ENCODE measurements at regions not wholly inside any gene's neighbourhood (a gene's known extent, or its start where the extent isn't known, plus 50 kb on each side); places are given as distances from the start of the nearest gene placed in this dataset.

GRCh38 chr13:90769387-90769786 is 578.1 kb upstream of the MIR17HG start:
- Histone ChIP-seq H3K27me3 (replicated peaks) (no peaks in the 10 kb centered on the region), H3K4me3 (no peak overlapping the region), H3K9me3 (replicated peaks) (no peaks in the 10 kb centered on the region), H3K36me3 (no peaks in the 10 kb centered on the region), H3K27ac (no peak overlapping the region), H3K4me1 (replicated peaks) (no peaks in the 10 kb centered on the region)
- DNase-seq (ENCODE audit: low read depth in 1 of 2, low spot score in 2 of 2), result no peak

DNA sequence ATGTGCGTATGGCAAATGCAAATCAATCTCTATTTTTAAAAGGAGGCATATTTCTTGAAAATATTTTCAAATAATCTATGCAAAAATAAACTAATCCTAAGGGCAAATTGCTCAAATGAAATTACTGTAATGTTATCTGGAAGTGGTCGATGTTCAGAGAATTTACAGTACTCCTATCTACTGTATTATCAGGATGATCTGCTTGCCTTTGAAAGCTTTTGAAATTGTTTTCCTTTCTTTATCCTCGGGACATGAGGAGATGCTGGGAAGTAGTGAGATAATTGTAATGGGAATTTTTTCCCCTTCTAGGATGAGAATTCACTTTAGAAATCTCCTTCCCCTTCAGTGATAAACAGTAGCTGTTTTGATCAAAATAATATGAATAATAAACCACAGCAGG is 577.2 kb upstream of the MIR17HG start:
- Histone ChIP-seq H3K4me1 (replicated peaks) (no peaks in the 10 kb centered on the region), H3K36me3 (no peaks in the 10 kb centered on the region), H3K4me3 (no peak overlapping the region), H3K27me3 (replicated peaks) (no peaks in the 10 kb centered on the region), H3K9me3 (replicated peaks) (no peaks in the 10 kb centered on the region), H3K27ac (no peak overlapping the region)
- DNase-seq (ENCODE audit: low read depth in 1 of 2, low spot score in 2 of 2), result no peak

DNA sequence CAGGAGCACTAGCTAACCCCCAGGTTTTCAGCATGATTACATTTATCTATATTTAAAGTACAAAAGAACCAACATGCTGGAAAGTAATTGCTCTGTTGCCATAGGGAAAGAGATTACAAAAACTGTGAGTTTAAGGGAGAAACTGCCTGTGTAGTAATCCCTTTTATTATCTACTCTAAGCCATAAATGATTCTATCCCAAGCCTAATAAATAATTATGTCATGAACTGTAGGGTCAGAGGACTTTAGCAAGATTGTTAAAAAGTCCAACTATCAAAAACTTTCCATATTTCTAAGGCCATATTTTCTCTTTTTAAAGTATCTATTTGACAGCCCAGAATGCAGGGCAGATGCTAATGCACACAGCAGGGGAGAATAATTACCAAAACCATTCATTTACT is 573.8 kb upstream of the MIR17HG start:
- Histone ChIP-seq H3K27me3 (replicated peaks) (no peaks in the 10 kb centered on the region), H3K4me1 (replicated peaks) (no peaks in the 10 kb centered on the region), H3K36me3 (no peaks in the 10 kb centered on the region), H3K9me3 (replicated peaks) (no peaks in the 10 kb centered on the region), H3K4me3 (no peak overlapping the region), H3K27ac (no peak overlapping the region)
- no peak for DNase-seq (ENCODE audit: low read depth in 1 of 2, low spot score in 2 of 2)

- Histone ChIP-seq H3K27me3 (replicated peaks) (no peaks in the 10 kb centered on the region), H3K27ac (no peak overlapping the region), H3K4me1 (replicated peaks) (no peaks in the 10 kb centered on the region), H3K4me3 (no peak overlapping the region), H3K36me3 (no peaks in the 10 kb centered on the region), H3K9me3 (replicated peaks) (no peaks in the 10 kb centered on the region)
- no peak for DNase-seq (ENCODE audit: low read depth in 1 of 2, low spot score in 2 of 2)
Measured at GRCh38 chr13:90776051-90776748, 571.3 kb upstream of the MIR17HG start.

DNA sequence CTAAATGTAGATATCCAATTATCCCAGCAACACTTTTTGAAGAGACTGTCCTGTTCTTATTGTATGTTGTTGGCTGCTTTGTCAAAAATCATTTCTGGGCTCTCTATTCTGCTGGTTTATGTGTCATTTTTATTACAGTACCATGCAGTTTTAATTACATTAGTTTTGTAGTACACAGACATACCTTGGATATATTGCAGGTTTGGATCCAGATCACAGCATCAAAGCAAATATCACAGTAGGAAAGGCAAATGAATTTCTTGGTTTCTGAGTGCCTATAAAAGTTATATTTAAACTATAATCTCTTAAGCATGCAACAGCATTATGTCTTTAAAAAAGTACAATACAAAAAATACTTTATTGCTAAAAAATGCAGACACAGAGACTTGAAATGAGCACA is 564.2 kb upstream of the MIR17HG start:
- Histone ChIP-seq H3K4me1 (replicated peaks) (no peaks in the 10 kb centered on the region), H3K4me3 (no peak overlapping the region), H3K27me3 (replicated peaks) (no peaks in the 10 kb centered on the region), H3K27ac (no peak overlapping the region), H3K36me3 (no peaks in the 10 kb centered on the region), H3K9me3 (replicated peaks) (no peaks in the 10 kb centered on the region)
- DNase-seq (ENCODE audit: low read depth in 1 of 2, low spot score in 2 of 2), result no peak

GRCh38 chr13:90787007-90787406 is 560.5 kb upstream of the MIR17HG start:
- no peaks in the 10 kb centered on the region for H3K9me3 ChIP-seq (replicated peaks)
- no peaks in the 10 kb centered on the region for H3K4me1 ChIP-seq (replicated peaks)
- H3K36me3 ChIP-seq, result no peaks in the 10 kb centered on the region
- no peak overlapping the region for H3K4me3 ChIP-seq
- H3K27me3 ChIP-seq (replicated peaks), result no peaks in the 10 kb centered on the region
- H3K27ac ChIP-seq, result no peak overlapping the region
- no peak for DNase-seq (ENCODE audit: low read depth in 1 of 2, low spot score in 2 of 2)

- Histone ChIP-seq H3K27me3 (replicated peaks) (no peaks in the 10 kb centered on the region), H3K36me3 (no peaks in the 10 kb centered on the region), H3K9me3 (replicated peaks) (no peaks in the 10 kb centered on the region), H3K4me3 (no peak overlapping the region), H3K4me1 (replicated peaks) (no peaks in the 10 kb centered on the region), H3K27ac (no peak overlapping the region)
- no peak for DNase-seq (ENCODE audit: low read depth in 1 of 2, low spot score in 2 of 2)
Measured at GRCh38 chr13:90792335-90792734, 555.2 kb upstream of the MIR17HG start.

DNA sequence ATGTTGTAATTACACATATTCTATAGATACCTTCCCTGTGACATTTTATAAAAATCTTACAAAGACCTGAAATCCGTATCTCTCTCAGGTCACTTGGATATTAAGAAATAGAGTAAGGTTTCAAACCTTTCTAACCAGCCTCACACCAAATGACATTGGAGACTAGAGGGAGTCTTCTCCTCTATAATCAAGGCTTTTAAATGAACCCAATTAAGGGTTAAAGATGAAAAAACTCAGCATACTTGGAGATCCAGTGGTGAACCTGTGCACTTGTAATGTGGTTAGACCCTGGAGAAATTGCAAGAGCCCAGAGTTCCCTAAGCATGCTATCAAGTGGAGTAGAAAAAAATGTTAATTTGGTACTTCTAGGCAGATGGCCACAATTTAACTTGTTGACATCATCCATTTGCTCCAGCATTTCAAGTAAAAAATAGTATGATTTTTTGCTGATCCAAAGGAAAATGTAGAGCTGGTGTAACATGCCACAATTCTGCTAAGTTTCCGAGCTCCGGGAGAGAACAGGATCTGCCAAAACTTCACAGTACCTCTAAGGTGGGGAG is 554.1 kb upstream of the MIR17HG start:
- DNase-seq (ENCODE audit: low read depth in 1 of 2, low spot score in 2 of 2), result no peak
- Histone ChIP-seq H3K9me3 (replicated peaks) (no peaks in the 10 kb centered on the region), H3K27ac (no peak overlapping the region), H3K36me3 (no peaks in the 10 kb centered on the region), H3K4me1 (replicated peaks) (no peaks in the 10 kb centered on the region), H3K27me3 (replicated peaks) (no peaks in the 10 kb centered on the region), H3K4me3 (no peak overlapping the region)

DNA sequence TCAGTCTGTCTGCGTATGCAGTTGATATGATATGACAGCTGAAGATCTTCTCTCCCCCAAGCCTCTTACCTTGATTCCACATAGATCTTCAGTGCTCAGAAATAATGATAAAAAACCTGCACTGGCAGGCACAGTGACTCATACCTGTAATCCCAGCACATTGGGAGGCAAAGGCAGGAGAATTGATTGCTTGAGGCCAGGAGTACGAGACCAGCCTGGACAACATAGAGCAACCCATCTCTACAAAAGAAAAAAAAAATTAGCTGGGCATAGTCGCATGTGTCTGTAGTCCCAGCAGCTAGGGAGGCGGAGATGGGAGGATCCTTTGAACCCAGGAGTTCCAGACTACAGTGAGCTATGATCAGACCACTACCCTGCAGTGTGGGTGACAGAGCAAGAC is 551.0 kb upstream of the MIR17HG start:
- Histone ChIP-seq H3K4me3 (no peak overlapping the region), H3K9me3 (replicated peaks) (no peaks in the 10 kb centered on the region), H3K36me3 (no peaks in the 10 kb centered on the region), H3K27me3 (replicated peaks) (no peaks in the 10 kb centered on the region), H3K4me1 (replicated peaks) (no peaks in the 10 kb centered on the region), H3K27ac (no peak overlapping the region)
- no peak for DNase-seq (ENCODE audit: low read depth in 1 of 2, low spot score in 2 of 2)

- Histone ChIP-seq H3K36me3 (no peaks in the 10 kb centered on the region), H3K27ac (no peak overlapping the region), H3K4me3 (no peak overlapping the region), H3K27me3 (replicated peaks) (no peaks in the 10 kb centered on the region), H3K9me3 (replicated peaks) (no peaks in the 10 kb centered on the region), H3K4me1 (replicated peaks) (no peaks in the 10 kb centered on the region)
- DNase-seq (ENCODE audit: low read depth in 1 of 2, low spot score in 2 of 2), result no peak
Measured at GRCh38 chr13:90797335-90797734, 550.2 kb upstream of the MIR17HG start.

- H3K4me3 ChIP-seq, result no peak overlapping the region
- no peak for DNase-seq (ENCODE audit: low read depth in 1 of 2, low spot score in 2 of 2)
- no peaks in the 10 kb centered on the region for H3K9me3 ChIP-seq (replicated peaks)
- no peak overlapping the region for H3K27ac ChIP-seq
- H3K4me1 ChIP-seq (replicated peaks), result no peaks in the 10 kb centered on the region
- no peaks in the 10 kb centered on the region for H3K36me3 ChIP-seq
- no peaks in the 10 kb centered on the region for H3K27me3 ChIP-seq (replicated peaks)
Measured at GRCh38 chr13:90798381-90798780, 549.1 kb upstream of the MIR17HG start.

GRCh38 chr13:90800082-90800746 is 547.3 kb upstream of the MIR17HG start:
- no peaks in the 10 kb centered on the region for H3K9me3 ChIP-seq (replicated peaks)
- no peaks in the 10 kb centered on the region for H3K27me3 ChIP-seq (replicated peaks)
- H3K4me3 ChIP-seq, result no peak overlapping the region
- no peaks in the 10 kb centered on the region for H3K36me3 ChIP-seq
- DNase-seq (ENCODE audit: low read depth in 1 of 2, low spot score in 2 of 2), result no peak
- H3K27ac ChIP-seq, result no peak overlapping the region
- H3K4me1 ChIP-seq (replicated peaks), result no peaks in the 10 kb centered on the region

DNA sequence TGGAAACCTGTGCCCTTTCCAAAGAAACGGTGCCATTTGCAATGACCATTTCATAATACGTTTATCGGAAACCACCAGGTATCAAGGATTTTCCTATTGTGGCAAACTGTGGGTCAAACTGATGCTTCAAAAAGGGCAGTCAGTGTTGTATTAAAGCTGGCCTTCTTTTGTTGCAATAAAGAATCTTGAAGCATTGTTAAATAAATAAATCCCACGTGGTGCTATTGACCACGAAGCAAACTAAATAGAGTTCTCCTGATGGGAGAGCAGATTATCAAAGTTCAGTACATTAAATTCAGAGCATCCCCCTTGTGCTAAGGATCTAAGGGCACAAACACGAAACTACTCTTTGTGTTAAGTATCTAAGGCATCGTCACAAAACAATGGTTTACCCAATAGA is 545.9 kb upstream of the MIR17HG start:
- Histone ChIP-seq H3K27ac (no peak overlapping the region), H3K4me1 (replicated peaks) (no peaks in the 10 kb centered on the region), H3K27me3 (replicated peaks) (no peaks in the 10 kb centered on the region), H3K4me3 (no peak overlapping the region), H3K9me3 (replicated peaks) (no peaks in the 10 kb centered on the region), H3K36me3 (no peaks in the 10 kb centered on the region)
- no peak for DNase-seq (ENCODE audit: low read depth in 1 of 2, low spot score in 2 of 2)

DNA sequence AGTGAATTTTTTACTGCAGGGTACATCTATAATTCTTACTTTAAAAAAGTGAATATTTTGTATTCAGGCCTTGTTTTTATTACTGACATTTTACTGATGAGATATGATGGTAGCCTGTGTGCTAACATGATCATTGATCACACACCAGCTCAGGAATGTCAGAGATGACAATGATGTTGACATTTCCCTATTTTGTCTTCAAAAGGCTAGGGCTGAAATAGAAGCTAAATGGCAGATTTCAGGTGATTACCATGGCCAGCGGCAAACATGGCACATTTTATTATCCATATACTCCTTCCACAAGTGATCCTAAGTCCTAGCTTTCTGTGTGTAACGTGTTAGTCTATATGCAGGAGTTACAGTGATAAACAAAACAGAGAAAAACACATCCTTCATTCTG is 544.3 kb upstream of the MIR17HG start:
- no peaks in the 10 kb centered on the region for H3K27me3 ChIP-seq (replicated peaks)
- no peaks in the 10 kb centered on the region for H3K9me3 ChIP-seq (replicated peaks)
- no peak overlapping the region for H3K27ac ChIP-seq
- no peaks in the 10 kb centered on the region for H3K36me3 ChIP-seq
- no peak overlapping the region for H3K4me3 ChIP-seq
- H3K4me1 ChIP-seq (replicated peaks), result no peaks in the 10 kb centered on the region
- no peak for DNase-seq (ENCODE audit: low read depth in 1 of 2, low spot score in 2 of 2)
